ENCODE measurements at regions not wholly inside any gene's neighbourhood (a gene's known extent, or its start where the extent isn't known, plus 50 kb on each side); places are given as distances from the start of the nearest gene placed in this dataset.

DNA sequence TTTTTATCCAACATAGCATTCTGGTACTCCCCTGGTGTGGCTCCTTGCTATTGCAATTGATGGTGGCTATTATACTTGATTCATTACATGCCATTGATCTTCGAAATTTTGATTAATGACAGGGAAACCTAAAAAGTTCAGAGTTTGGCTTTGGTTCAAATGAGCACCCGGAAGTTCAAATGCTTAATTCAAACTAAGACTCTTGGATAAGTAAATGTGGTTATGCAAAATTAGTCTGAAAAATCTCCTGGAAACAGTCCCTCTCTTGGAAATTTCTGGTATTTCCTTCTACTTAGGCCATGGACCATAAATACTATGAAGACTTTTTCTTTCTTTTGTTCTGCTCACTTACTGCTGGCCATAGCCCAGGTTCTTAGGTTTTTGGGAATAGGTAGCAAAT lies 65.3 kb upstream of the SMIM21 start:
- Mint-ChIP-seq H3K27ac (ENCODE audit: unreplicated experiment) (no peak overlapping the region), H3K9me3 (ENCODE audit: low read depth) (no peaks in the 10 kb centered on the region), H3K27me3 (ENCODE audit: low read depth) (no peaks in the 10 kb centered on the region), H3K4me1 (ENCODE audit: low read depth) (peaks cover 29% of the 10 kb centered on the region), H3K36me3 (ENCODE audit: low read depth) (no peaks in the 10 kb centered on the region), H3K4me3 (ENCODE audit: unreplicated experiment) (no peak overlapping the region)
- no peak for DNase-seq (ENCODE audit: low spot score)
- no peak for TF ChIP-seq CTCF (IDR thresholded peaks at IDR 0.05)

GRCh38 chr18:75491361-75491760 lies 63.9 kb upstream of the SMIM21 start:
- H3K27me3 Mint-ChIP-seq (ENCODE audit: low read depth): no peaks in the 10 kb centered on the region
- no peak overlapping the region for H3K4me3 Mint-ChIP-seq (ENCODE audit: unreplicated experiment)
- no peaks in the 10 kb centered on the region for H3K9me3 Mint-ChIP-seq (ENCODE audit: low read depth)
- H3K27ac Mint-ChIP-seq (ENCODE audit: unreplicated experiment): no peak overlapping the region
- H3K36me3 Mint-ChIP-seq (ENCODE audit: low read depth): no peaks in the 10 kb centered on the region
- H3K4me1 Mint-ChIP-seq (ENCODE audit: low read depth): peaks cover 29% of the 10 kb centered on the region
- no peak for TF ChIP-seq CTCF (IDR thresholded peaks at IDR 0.05)
- DNase-seq (ENCODE audit: low spot score): no peak

DNA sequence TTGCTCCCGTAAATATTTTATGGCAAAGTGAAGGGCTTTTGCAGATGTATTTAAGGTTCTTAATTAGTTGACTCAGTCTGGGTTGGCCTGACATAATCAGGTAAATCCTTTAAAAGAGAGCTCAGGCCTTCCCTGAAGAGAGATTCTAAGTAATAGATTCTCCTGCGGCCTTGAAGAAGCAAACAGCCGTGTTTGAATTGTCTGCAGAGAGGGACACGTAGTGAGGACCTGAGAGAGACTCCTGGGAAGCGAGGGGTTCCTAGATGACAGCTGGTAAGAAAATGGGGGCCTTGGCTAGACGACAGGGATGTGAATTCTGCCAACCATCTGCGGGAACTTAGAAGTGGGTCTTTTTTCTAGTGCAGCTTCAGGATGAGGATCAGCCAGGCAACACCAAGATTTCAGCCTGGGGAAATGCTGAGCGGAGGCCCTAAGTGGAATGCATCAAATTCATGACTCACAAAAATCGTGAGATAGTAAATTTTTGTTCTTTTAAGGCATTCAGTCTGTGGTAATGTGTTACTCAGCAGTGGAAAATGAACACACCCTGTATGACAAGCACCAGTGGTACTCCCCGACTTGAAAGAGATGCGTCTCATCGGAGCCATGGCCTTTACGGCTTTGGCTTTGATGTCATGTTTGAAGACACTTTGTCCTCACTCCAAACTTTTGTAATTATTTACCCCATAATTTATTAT lies 62.1 kb upstream of the SMIM21 start:
- Mint-ChIP-seq H3K27me3 (ENCODE audit: low read depth) (no peaks in the 10 kb centered on the region), H3K9me3 (ENCODE audit: low read depth) (peaks cover 6% of the 10 kb centered on the region), H3K4me1 (ENCODE audit: low read depth) (peaks cover 29% of the 10 kb centered on the region), H3K27ac (ENCODE audit: unreplicated experiment) (peak overlapping the region; percentile 98), H3K4me3 (ENCODE audit: unreplicated experiment) (no peak overlapping the region), H3K36me3 (ENCODE audit: low read depth) (no peaks in the 10 kb centered on the region)
- TF ChIP-seq CTCF (IDR thresholded peaks at IDR 0.05): no peak
- DNase-seq (ENCODE audit: low spot score): no peak

DNA sequence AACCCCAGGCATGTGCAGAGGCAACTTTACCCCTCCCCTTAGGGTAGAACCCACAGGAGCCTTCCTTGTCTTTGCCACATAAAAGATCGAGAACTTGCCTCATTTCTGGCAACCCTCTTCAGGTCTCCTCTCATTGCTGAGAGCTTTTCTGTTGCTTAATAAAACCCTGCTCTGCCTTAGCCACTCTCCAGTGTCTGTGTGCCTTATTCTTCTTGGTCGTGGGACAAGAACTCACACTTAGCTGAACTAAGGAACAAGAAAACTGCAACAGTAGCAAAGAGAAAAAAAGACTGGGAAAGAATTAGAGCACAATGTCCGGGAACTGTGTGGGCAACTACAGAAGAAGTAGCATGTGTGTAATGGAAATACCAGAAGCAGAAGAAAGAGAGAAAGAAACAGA lies 56.2 kb upstream of the SMIM21 start:
- peaks cover 29% of the 10 kb centered on the region for H3K9me3 Mint-ChIP-seq (ENCODE audit: low read depth)
- H3K36me3 Mint-ChIP-seq (ENCODE audit: low read depth): peaks cover 4% of the 10 kb centered on the region
- peaks cover 9% of the 10 kb centered on the region for H3K4me1 Mint-ChIP-seq (ENCODE audit: low read depth)
- DNase-seq (ENCODE audit: low spot score): no peak
- no peaks in the 10 kb centered on the region for H3K27me3 Mint-ChIP-seq (ENCODE audit: low read depth)
- H3K4me3 Mint-ChIP-seq (ENCODE audit: unreplicated experiment): no peak overlapping the region
- TF ChIP-seq CTCF (IDR thresholded peaks at IDR 0.05): no peak
- no peak overlapping the region for H3K27ac Mint-ChIP-seq (ENCODE audit: unreplicated experiment)

DNA sequence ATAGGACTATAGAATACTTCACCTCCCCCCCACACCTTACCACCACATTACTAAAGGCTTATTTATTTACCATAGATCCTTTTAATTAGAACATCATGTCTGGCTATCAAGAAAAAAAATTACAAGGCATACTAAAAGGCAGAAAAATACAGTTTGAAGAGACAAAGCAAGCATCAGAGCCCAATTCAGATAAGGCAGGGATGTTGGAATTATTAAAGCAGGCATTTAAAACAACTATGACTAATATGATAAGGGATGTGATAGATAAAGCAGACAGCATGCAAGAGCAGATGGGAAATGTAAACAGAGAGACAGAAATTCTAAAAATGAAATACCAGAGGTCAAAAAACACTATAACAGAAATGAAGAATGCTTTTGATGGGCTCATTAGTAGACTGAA lies 55.4 kb upstream of the SMIM21 start:
- H3K36me3 Mint-ChIP-seq (ENCODE audit: low read depth): peaks cover 4% of the 10 kb centered on the region
- no peaks in the 10 kb centered on the region for H3K27me3 Mint-ChIP-seq (ENCODE audit: low read depth)
- no peak overlapping the region for H3K4me3 Mint-ChIP-seq (ENCODE audit: unreplicated experiment)
- no peak for DNase-seq (ENCODE audit: low spot score)
- H3K9me3 Mint-ChIP-seq (ENCODE audit: low read depth): peaks cover 29% of the 10 kb centered on the region
- TF ChIP-seq CTCF (IDR thresholded peaks at IDR 0.05): no peak
- H3K4me1 Mint-ChIP-seq (ENCODE audit: low read depth): peaks cover 7% of the 10 kb centered on the region
- H3K27ac Mint-ChIP-seq (ENCODE audit: unreplicated experiment): no peak overlapping the region
